OCI-LY7 (cell line): ENCODE measurements at regions not wholly inside any gene's neighbourhood (a gene's known extent, or its start where the extent isn't known, plus 50 kb on each side); places are given as distances from the start of the nearest gene placed in this dataset.

Source experiments
- EZH2phosphoT487 ChIP-seq: fragments of 200-600 bp; sonication (generic); IDR thresholded peaks from 2 replicates; pipeline ENCODE4 v1.6.1; 2018; ENCODE audit warnings: low read depth, borderline replicate concordance, mild to moderate bottlenecking, mixed run types, antibody characterized with exemption, low read length, moderate library complexity, mixed read lengths
- TF ChIP-seq, protein P1 (sequence below): fragments of 200-600 bp; sonication (generic); conservative IDR thresholded peaks from 2 replicates; pipeline ENCODE4 v1.5.1; 2014; ENCODE audit warnings: mild to moderate bottlenecking, antibody characterized with exemption, low read length, moderate library complexity, mixed read lengths

DNA sequence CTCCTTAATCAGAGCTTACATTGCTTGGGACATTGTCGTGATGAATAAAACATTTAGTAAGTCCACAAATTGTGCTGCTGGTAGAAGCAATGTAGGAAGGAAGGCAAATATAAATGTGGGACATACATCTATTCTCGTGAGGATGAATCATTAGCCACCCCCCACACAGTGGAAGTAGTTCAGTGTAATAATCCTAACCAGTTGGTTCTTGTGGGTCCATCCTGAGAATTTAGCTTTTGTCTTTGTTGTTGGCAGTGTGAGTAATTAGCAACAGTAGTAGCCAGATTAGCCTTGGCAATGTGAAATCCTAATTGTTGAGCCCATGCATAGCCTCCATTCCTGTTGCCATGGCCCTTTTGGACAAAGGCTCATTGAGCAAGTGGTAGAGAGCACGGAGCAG is 532.1 kb downstream of the FBXO15 start:
- TF ChIP-seq, protein P1, sequence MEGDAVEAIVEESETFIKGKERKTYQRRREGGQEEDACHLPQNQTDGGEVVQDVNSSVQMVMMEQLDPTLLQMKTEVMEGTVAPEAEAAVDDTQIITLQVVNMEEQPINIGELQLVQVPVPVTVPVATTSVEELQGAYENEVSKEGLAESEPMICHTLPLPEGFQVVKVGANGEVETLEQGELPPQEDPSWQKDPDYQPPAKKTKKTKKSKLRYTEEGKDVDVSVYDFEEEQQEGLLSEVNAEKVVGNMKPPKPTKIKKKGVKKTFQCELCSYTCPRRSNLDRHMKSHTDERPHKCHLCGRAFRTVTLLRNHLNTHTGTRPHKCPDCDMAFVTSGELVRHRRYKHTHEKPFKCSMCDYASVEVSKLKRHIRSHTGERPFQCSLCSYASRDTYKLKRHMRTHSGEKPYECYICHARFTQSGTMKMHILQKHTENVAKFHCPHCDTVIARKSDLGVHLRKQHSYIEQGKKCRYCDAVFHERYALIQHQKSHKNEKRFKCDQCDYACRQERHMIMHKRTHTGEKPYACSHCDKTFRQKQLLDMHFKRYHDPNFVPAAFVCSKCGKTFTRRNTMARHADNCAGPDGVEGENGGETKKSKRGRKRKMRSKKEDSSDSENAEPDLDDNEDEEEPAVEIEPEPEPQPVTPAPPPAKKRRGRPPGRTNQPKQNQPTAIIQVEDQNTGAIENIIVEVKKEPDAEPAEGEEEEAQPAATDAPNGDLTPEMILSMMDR, result no peak
- TF ChIP-seq EZH2phosphoT487, result no peak
